ENCODE measurements at regions not wholly inside any gene's neighbourhood (a gene's known extent, or its start where the extent isn't known, plus 50 kb on each side); places are given as distances from the start of the nearest gene placed in this dataset.

DNA sequence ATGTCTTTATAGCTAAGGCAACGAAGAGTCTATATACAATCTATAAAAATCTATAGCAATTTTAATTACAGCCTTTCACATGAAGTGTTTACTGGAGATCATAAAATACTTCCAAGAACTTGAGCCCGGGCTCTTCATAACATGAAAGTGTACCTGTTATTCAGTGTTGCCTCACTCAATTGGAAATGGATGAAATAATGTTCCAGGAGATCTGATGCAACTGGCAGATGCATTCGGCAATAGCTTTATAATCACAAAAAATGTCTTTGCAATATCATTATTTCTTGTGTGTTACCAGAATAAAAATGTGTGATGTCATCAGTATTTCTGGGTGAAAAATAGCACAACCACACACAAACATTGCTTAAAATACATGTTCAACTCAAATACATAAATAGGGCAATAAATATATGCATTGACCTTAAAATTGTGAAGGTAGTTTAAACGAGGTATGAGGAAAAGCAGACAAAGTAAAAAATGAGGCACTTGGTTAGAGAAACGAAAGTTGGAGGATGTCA is 1266.8 kb upstream of the PCDH7 start:
- TF ChIP-seq, protein P1, sequence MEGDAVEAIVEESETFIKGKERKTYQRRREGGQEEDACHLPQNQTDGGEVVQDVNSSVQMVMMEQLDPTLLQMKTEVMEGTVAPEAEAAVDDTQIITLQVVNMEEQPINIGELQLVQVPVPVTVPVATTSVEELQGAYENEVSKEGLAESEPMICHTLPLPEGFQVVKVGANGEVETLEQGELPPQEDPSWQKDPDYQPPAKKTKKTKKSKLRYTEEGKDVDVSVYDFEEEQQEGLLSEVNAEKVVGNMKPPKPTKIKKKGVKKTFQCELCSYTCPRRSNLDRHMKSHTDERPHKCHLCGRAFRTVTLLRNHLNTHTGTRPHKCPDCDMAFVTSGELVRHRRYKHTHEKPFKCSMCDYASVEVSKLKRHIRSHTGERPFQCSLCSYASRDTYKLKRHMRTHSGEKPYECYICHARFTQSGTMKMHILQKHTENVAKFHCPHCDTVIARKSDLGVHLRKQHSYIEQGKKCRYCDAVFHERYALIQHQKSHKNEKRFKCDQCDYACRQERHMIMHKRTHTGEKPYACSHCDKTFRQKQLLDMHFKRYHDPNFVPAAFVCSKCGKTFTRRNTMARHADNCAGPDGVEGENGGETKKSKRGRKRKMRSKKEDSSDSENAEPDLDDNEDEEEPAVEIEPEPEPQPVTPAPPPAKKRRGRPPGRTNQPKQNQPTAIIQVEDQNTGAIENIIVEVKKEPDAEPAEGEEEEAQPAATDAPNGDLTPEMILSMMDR (IDR thresholded peaks at IDR 0.05; ENCODE audit: low read depth, low read length, poor library complexity, severe bottlenecking): no peak
- no peak for TF ChIP-seq EZH2phosphoT487 (IDR thresholded peaks at IDR 0.05; ENCODE audit: borderline replicate concordance, low read length)

All from DOHH2 (cell line).